ENCODE measurements at regions not wholly inside any gene's neighbourhood (a gene's known extent, or its start where the extent isn't known, plus 50 kb on each side); places are given as distances from the start of the nearest gene placed in this dataset.

DNA sequence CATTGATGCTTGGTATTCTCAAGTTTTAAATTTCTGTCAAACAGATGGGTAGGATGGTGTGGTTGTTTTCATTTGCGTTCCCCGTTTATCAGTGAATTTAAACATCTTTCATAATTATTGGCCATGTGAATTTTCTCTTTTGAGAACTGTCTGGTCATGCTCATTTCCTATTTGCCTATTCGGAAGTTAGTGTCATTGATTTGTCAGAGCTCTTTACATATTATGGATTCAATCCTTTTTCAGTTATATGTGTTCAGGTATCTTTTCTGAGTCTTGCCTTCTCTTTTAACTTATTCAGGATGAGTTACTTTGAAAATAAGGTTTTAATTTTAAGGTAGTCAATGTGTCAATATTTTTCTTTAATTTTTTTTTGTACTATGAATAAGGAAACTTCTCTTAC is 315.7 kb downstream of the MN1 start:
- TF ChIP-seq CTCF (conservative IDR thresholded peaks at IDR 0.05; ENCODE audit: low read depth, low read length) = no peak
- TF ChIP-seq EZH2 (IDR thresholded peaks at IDR 0.05; ENCODE audit: borderline replicate concordance, low read depth, low read length, poor library complexity, severe bottlenecking) = no peak

Measured in A673 (cell line).